BLaER1 (cell line): ENCODE measurements at regions not wholly inside any gene's neighbourhood (a gene's known extent, or its start where the extent isn't known, plus 50 kb on each side); places are given as distances from the start of the nearest gene placed in this dataset.

Experiments
- H3K27ac ChIP-seq: shearing (Covaris generic); formaldehyde crosslinking; 2 replicates; pipeline ENCODE4 v1.8.1; 2022
- H3K27me3 ChIP-seq: shearing (Covaris generic); formaldehyde crosslinking; 2 replicates; pipeline ENCODE4 v1.8.1; 2022
- H3K36me3 ChIP-seq: shearing (Covaris generic); formaldehyde crosslinking; 2 replicates; pipeline ENCODE4 v1.8.1; 2022
- H3K4me1 ChIP-seq: shearing (Covaris generic); formaldehyde crosslinking; 2 replicates; pipeline ENCODE4 v1.8.1; 2022
- H3K4me2 ChIP-seq: shearing (Covaris generic); formaldehyde crosslinking; 2 replicates; pipeline ENCODE4 v1.8.1; 2022
- H3K4me3 ChIP-seq: shearing (Covaris generic); formaldehyde crosslinking; 2 replicates; pipeline ENCODE4 v1.8.1; 2022
- H3K9ac ChIP-seq: shearing (Covaris generic); formaldehyde crosslinking; 2 replicates; pipeline ENCODE4 v1.8.1; 2022
- H3K9me3 ChIP-seq: shearing (Covaris generic); formaldehyde crosslinking; 2 replicates; pipeline ENCODE4 v1.8.1; 2022
- H4K20me1 ChIP-seq: shearing (Covaris generic); formaldehyde crosslinking; 2 replicates; pipeline ENCODE4 v1.8.1; 2022
- Cebpa-rat ChIP-seq: shearing (Covaris generic); IDR thresholded peaks from 2 replicates; pipeline ENCODE4 v1.8.1; 2022

GRCh38 chr11:23679981-23680380, 816.9 kb upstream of the LUZP2 start:
- Histone ChIP-seq H3K4me2 (no peak overlapping the region), H3K36me3 (no peaks in the 10 kb centered on the region), H3K9ac (no peak overlapping the region), H3K4me1 (no peaks in the 10 kb centered on the region), H4K20me1 (no peaks in the 10 kb centered on the region), H3K27ac (no peak overlapping the region), H3K4me3 (no peak overlapping the region), H3K9me3 (no peaks in the 10 kb centered on the region), H3K27me3 (no peaks in the 10 kb centered on the region)
- TF ChIP-seq Cebpa-rat = no peak

GRCh38 chr11:23680488-23681230, 816.2 kb upstream of the LUZP2 start:
- Histone ChIP-seq H3K9ac (no peak overlapping the region), H3K27ac (no peak overlapping the region), H3K9me3 (no peaks in the 10 kb centered on the region), H3K36me3 (no peaks in the 10 kb centered on the region), H3K4me2 (no peak overlapping the region), H3K4me1 (no peaks in the 10 kb centered on the region), H4K20me1 (no peaks in the 10 kb centered on the region), H3K4me3 (no peak overlapping the region), H3K27me3 (no peaks in the 10 kb centered on the region)
- no peak for TF ChIP-seq Cebpa-rat

- Histone ChIP-seq H4K20me1 (no peaks in the 10 kb centered on the region), H3K4me2 (no peak overlapping the region), H3K36me3 (no peaks in the 10 kb centered on the region), H3K27ac (no peak overlapping the region), H3K4me3 (no peak overlapping the region), H3K9ac (no peak overlapping the region), H3K4me1 (no peaks in the 10 kb centered on the region), H3K27me3 (no peaks in the 10 kb centered on the region), H3K9me3 (no peaks in the 10 kb centered on the region)
- no peak for TF ChIP-seq Cebpa-rat
Measured at GRCh38 chr11:23684701-23685100, 812.2 kb upstream of the LUZP2 start.

GRCh38 chr11:23687991-23688390, 808.9 kb upstream of the LUZP2 start:
- Histone ChIP-seq H4K20me1 (no peaks in the 10 kb centered on the region), H3K27ac (no peak overlapping the region)
- no peak for TF ChIP-seq Cebpa-rat

GRCh38 chr11:23688411-23688810, 808.4 kb upstream of the LUZP2 start:
- H3K27me3 ChIP-seq = no peaks in the 10 kb centered on the region
- H3K4me3 ChIP-seq = no peak overlapping the region
- no peak for TF ChIP-seq Cebpa-rat
- no peak overlapping the region for H3K27ac ChIP-seq
- H3K4me1 ChIP-seq = no peaks in the 10 kb centered on the region
- H3K9me3 ChIP-seq = no peaks in the 10 kb centered on the region
- H3K36me3 ChIP-seq = no peaks in the 10 kb centered on the region
- H3K9ac ChIP-seq = no peak overlapping the region
- H4K20me1 ChIP-seq = no peaks in the 10 kb centered on the region
- no peak overlapping the region for H3K4me2 ChIP-seq

More at GRCh38 chr11:23687991-23688390, 808.9 kb upstream of the LUZP2 start:
- Histone ChIP-seq H3K4me2 (no peak overlapping the region), H3K4me1 (no peaks in the 10 kb centered on the region), H3K9me3 (no peaks in the 10 kb centered on the region), H3K4me3 (no peak overlapping the region), H3K36me3 (no peaks in the 10 kb centered on the region), H3K27me3 (no peaks in the 10 kb centered on the region), H3K9ac (no peak overlapping the region)

- Histone ChIP-seq H3K4me3 (no peak overlapping the region), H3K4me1 (no peaks in the 10 kb centered on the region), H3K36me3 (no peaks in the 10 kb centered on the region), H3K4me2 (no peak overlapping the region), H3K9ac (no peak overlapping the region), H3K27me3 (no peaks in the 10 kb centered on the region), H3K9me3 (no peaks in the 10 kb centered on the region), H4K20me1 (no peaks in the 10 kb centered on the region), H3K27ac (no peak overlapping the region)
- no peak for TF ChIP-seq Cebpa-rat
Measured at GRCh38 chr11:23688835-23689234, 808.0 kb upstream of the LUZP2 start.

- Histone ChIP-seq H3K36me3 (no peaks in the 10 kb centered on the region), H3K9me3 (no peaks in the 10 kb centered on the region), H3K4me2 (no peak overlapping the region), H4K20me1 (no peaks in the 10 kb centered on the region), H3K4me1 (no peaks in the 10 kb centered on the region), H3K27me3 (no peaks in the 10 kb centered on the region), H3K27ac (no peak overlapping the region), H3K4me3 (no peak overlapping the region), H3K9ac (no peak overlapping the region)
- TF ChIP-seq Cebpa-rat = peak; percentile 27; the same call in 1 of the 2 replicates
Measured at GRCh38 chr11:23696688-23697415, 800.0 kb upstream of the LUZP2 start.

GRCh38 chr11:23704183-23704582, 792.7 kb upstream of the LUZP2 start:
- Histone ChIP-seq H3K9me3 (no peaks in the 10 kb centered on the region), H3K36me3 (no peaks in the 10 kb centered on the region), H3K27ac (no peak overlapping the region), H3K4me2 (no peak overlapping the region), H3K4me3 (no peak overlapping the region), H3K4me1 (no peaks in the 10 kb centered on the region), H3K27me3 (no peaks in the 10 kb centered on the region), H3K9ac (no peak overlapping the region), H4K20me1 (no peaks in the 10 kb centered on the region)
- TF ChIP-seq Cebpa-rat = no peak

GRCh38 chr11:23711981-23712380, 784.9 kb upstream of the LUZP2 start:
- H3K4me2 ChIP-seq = no peak overlapping the region
- H4K20me1 ChIP-seq = no peaks in the 10 kb centered on the region
- no peaks in the 10 kb centered on the region for H3K9me3 ChIP-seq
- no peak overlapping the region for H3K27ac ChIP-seq
- no peak overlapping the region for H3K4me3 ChIP-seq
- TF ChIP-seq Cebpa-rat = no peak
- H3K36me3 ChIP-seq = no peaks in the 10 kb centered on the region
- no peaks in the 10 kb centered on the region for H3K27me3 ChIP-seq
- no peak overlapping the region for H3K9ac ChIP-seq
- no peaks in the 10 kb centered on the region for H3K4me1 ChIP-seq

GRCh38 chr11:23719016-23719415, 777.8 kb upstream of the LUZP2 start:
- Histone ChIP-seq H3K4me2 (no peak overlapping the region), H3K27ac (no peak overlapping the region), H3K4me3 (no peak overlapping the region), H4K20me1 (no peaks in the 10 kb centered on the region), H3K36me3 (no peaks in the 10 kb centered on the region), H3K4me1 (no peaks in the 10 kb centered on the region), H3K9ac (no peak overlapping the region), H3K27me3 (no peaks in the 10 kb centered on the region), H3K9me3 (peaks cover 6% of the 10 kb centered on the region; the same call in 1 of the 2 replicates)
- TF ChIP-seq Cebpa-rat = no peak
